ENCODE measurements at regions not wholly inside any gene's neighbourhood (a gene's known extent, or its start where the extent isn't known, plus 50 kb on each side); places are given as distances from the start of the nearest gene placed in this dataset.

GRCh38 chr4:78688366-78688765, 87.8 kb upstream of the BMP2K start:
- TF ChIP-seq CTCF (conservative IDR thresholded peaks at IDR 0.05 in 1 of 2, IDR thresholded peaks at IDR 0.05 in 1 of 2; ENCODE audit: low read depth in 1 of 2, low read length in 2 of 2) (no peak), EZH2 (IDR thresholded peaks at IDR 0.05; ENCODE audit: low read length, missing control alignments) (no peak)

All from fibroblast of lung (primary cell).